Astrocyte of the hippocampus (primary cell): ENCODE measurements at regions not wholly inside any gene's neighbourhood (a gene's known extent, or its start where the extent isn't known, plus 50 kb on each side); places are given as distances from the start of the nearest gene placed in this dataset.

Experiments
- DNase-seq: peaks from one replicate; pipeline ENCODE4 v3.0.0; 2011; ENCODE audit warnings: low read depth, low spot score

- DNase-seq: no peak
Measured at GRCh38 chr7:106807474-106807873, 57.6 kb upstream of the PIK3CG start.

GRCh38 chr7:106808967-106809635, 56.0 kb upstream of the PIK3CG start:
- no peak for DNase-seq

GRCh38 chr7:106811472-106811871, 53.6 kb upstream of the PIK3CG start:
- no peak for DNase-seq

DNA sequence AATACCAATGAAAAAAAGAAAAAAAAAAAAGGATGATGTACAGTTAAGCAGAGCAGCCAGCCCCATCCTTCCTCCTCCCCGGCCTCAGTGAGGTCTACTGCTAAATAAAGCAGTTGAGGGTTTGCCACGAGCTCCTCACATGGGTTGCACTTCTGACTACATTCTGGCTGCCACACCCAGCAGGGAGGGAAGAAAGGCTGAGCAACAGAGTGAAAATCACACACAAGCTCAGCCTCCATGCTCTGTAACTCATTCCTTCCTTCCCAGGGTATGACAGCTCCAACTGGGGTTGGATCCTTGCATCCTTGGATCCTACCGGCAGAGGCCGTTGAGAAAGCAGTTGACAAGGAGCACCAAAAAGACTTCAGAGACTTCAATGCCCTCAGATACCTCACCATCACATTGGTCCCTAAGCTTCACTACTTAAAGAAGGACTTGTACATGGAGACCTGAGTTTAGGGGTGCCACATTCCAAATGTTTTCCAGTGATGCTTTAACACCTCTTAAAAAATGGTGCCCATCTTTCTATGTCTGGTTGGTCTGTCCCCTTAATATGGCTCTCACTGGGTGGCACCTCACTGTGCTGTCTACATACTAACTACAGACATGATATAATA, 52.9 kb upstream of the PIK3CG start:
- no peak for DNase-seq

DNA sequence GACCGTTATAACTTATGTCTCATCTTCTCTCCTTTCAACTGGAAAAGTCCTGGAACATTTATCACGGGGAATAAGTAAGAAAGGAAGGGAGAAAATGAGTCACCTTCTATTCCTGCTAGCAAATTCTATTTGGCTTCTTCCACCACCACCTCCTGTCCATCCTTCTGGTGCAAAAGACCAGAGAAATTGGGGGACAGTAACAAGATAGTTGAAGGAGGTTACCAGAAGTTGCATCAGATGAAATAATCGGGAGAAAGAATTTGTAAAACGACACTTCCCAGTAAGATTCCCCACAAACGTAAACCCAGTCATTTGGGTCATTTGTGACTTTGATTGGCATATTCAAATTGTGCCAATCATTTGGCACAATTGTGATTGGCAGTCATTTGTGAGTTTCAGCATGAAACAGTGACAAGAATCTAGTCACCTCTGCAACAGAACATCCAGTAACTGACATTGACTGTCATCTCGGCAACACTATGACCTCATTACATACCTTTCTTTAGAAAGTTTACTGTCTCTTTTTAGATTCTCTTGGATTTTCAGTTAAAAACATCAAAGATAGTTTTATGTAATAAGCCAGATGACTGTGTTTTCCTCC, 51.3 kb upstream of the PIK3CG start:
- peak; percentile 23 for DNase-seq

DNA sequence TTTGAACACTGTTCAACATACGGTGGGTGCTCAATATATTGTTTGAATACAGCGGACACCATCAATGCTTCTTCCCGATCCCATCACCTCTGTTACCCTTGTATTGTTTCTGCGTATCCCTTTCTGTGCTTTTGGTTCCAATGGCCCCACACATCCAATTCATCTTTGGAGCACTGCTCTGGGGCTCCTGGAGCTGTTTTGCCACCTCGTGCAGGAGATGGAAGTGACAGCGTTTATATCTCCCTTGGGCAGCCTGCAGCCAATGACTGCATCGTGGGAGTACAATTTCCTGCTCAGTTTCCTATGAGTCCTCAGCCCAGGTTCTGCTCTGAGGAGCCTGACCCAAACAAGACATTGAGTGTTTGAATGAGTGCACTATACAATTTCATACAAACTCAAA, 50.2 kb upstream of the PIK3CG start:
- DNase-seq: no peak
